Spleen (tissue), 7 donors: ENCODE measurements at regions not wholly inside any gene's neighbourhood (a gene's known extent, or its start where the extent isn't known, plus 50 kb on each side); places are given as distances from the start of the nearest gene placed in this dataset.

Experiments used
- POLR2A ChIP-seq, 3 donors: fragments of 450-650 bp; IDR thresholded peaks; one replicate each; pipeline ENCODE4 v1.5.1; 2017; ENCODE audit warnings: antibody characterized with exemption in 3 of 3, mild to moderate bottlenecking in 1 of 3
- POLR2AphosphoS5 ChIP-seq, 3 donors: sonication (generic); formaldehyde crosslinking; IDR thresholded peaks; one replicate each; pipeline ENCODE4 v1.5.1; 2017; ENCODE audit warnings: antibody characterized with exemption in 3 of 3
- TF ChIP-seq, protein P1 (sequence below), 11 experiments: fragments of 200-600 bp in 7 of 11; fragments of 450-650 bp in 4 of 11; sonication (generic) in 4 of 11; IDR thresholded peaks in 8 of 11; conservative IDR thresholded peaks in 3 of 11; 1 replicate in 7 of 11; 2 replicates in 4 of 11; pipeline versions ENCODE4 v1.4.0 to v1.8.0; 2016 to 2021; ENCODE audit warnings: antibody characterized with exemption in 11 of 11, inconsistent platforms in 4 of 11, mild to moderate bottlenecking in 1 of 11
- donor health status: DM: no; HTN: no; CAD: no; lungs with moderate emphysema.
- donor health status: DM: no; HTN: no; CAD: no.
- donor health status: DM: no; HTN: no; CAD: no.

DNA sequence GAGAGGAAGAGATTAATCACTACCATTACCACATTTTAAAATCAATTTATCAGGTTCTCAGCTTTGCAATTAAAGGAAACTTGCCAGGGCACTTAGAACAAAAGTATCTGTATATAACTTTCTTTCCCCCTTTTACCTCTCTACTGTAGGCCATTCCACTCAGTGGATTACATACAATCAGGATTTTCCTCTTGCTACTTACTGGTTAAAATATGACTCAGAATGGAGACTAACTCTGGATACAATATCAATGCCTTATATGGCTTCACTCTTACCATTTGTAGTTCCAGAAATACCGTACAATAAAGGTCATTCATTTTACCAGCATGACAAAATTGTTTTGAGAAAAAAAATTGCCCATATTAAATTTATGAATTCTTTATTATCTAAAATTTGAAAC lies 706.8 kb downstream of the KCNA4 start:
- TF ChIP-seq, protein P1, sequence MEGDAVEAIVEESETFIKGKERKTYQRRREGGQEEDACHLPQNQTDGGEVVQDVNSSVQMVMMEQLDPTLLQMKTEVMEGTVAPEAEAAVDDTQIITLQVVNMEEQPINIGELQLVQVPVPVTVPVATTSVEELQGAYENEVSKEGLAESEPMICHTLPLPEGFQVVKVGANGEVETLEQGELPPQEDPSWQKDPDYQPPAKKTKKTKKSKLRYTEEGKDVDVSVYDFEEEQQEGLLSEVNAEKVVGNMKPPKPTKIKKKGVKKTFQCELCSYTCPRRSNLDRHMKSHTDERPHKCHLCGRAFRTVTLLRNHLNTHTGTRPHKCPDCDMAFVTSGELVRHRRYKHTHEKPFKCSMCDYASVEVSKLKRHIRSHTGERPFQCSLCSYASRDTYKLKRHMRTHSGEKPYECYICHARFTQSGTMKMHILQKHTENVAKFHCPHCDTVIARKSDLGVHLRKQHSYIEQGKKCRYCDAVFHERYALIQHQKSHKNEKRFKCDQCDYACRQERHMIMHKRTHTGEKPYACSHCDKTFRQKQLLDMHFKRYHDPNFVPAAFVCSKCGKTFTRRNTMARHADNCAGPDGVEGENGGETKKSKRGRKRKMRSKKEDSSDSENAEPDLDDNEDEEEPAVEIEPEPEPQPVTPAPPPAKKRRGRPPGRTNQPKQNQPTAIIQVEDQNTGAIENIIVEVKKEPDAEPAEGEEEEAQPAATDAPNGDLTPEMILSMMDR (IDR thresholded peaks at IDR 0.05 in 8 of 11, conservative IDR thresholded peaks at IDR 0.05 in 3 of 11) = no peak
- TF ChIP-seq POLR2A (IDR thresholded peaks at IDR 0.05) (no peak), POLR2AphosphoS5 (IDR thresholded peaks at IDR 0.05) (no peak)
